Activated CD8-positive, alpha-beta T cell treated with anti-CD3 and anti-CD28 coated beads, Interleukin-2, amount 10 ng/mL, durations not matched to agents 7 days and 5 days (primary cell): ENCODE measurements at regions not wholly inside any gene's neighbourhood (a gene's known extent, or its start where the extent isn't known, plus 50 kb on each side); places are given as distances from the start of the nearest gene placed in this dataset.

Experiments
- ATAC-seq: fragments of 150-1000 bp; cut with Tn5 transposase; one replicate; pipeline ENCODE4 v1.10.0; 2021; ENCODE audit warnings: moderate library complexity
- CTCF ChIA-PET: fragments of 350-600 bp; sonication (Branson Sonifier 250); formaldehyde crosslinking; loops from one replicate; lab custom pipeline; 2021; ENCODE audit warnings: antibody characterized with exemption; lab: Charles Lee
- POLR2A ChIA-PET: fragments of 350-600 bp; sonication (Branson Sonifier 250); formaldehyde crosslinking; loops from one replicate; lab custom pipeline; 2021; ENCODE audit warnings: antibody characterized with exemption; lab: Charles Lee
- DNase-seq: peaks from one replicate; pipeline ENCODE4 v3.0.0-alpha.2; 2020
- H3K27ac Mint-ChIP-seq: one replicate; pipeline ENCODE4 v1.8.0; 2021; ENCODE audit warnings: mild to moderate bottlenecking, mixed read lengths
- H3K27me3 Mint-ChIP-seq: one replicate; pipeline ENCODE4 v1.8.0; 2021; ENCODE audit warnings: low read depth, mixed read lengths
- H3K36me3 Mint-ChIP-seq: one replicate; pipeline ENCODE4 v1.8.0; 2021; ENCODE audit warnings: low read depth, mixed read lengths
- H3K4me1 Mint-ChIP-seq: one replicate; pipeline ENCODE4 v1.8.0; 2021; ENCODE audit warnings: low read depth, mixed read lengths
- H3K4me3 Mint-ChIP-seq: one replicate; pipeline ENCODE4 v1.8.0; 2021; ENCODE audit warnings: mild to moderate bottlenecking, mixed read lengths
- H3K9me3 Mint-ChIP-seq: one replicate; pipeline ENCODE4 v1.8.0; 2022; ENCODE audit warnings: mixed read lengths; ENCODE audit not compliant: insufficient read depth

- POLR2A ChIA-PET: no interaction called here
- Mint-ChIP-seq H3K4me3 (no peak overlapping the region), H3K27me3 (no peaks in the 10 kb centered on the region), H3K36me3 (no peaks in the 10 kb centered on the region), H3K4me1 (no peaks in the 10 kb centered on the region), H3K9me3 (no peaks in the 10 kb centered on the region), H3K27ac (no peak overlapping the region)
- ATAC-seq (no peak), DNase-seq (no peak)
- CTCF ChIA-PET: no interaction called here
Measured at GRCh38 chr4:171582961-171583581, 230.1 kb upstream of the GALNTL6 start.

- H3K4me1 Mint-ChIP-seq: no peaks in the 10 kb centered on the region
Measured at GRCh38 chr4:171573181-171573580, 240.0 kb upstream of the GALNTL6 start.

DNA sequence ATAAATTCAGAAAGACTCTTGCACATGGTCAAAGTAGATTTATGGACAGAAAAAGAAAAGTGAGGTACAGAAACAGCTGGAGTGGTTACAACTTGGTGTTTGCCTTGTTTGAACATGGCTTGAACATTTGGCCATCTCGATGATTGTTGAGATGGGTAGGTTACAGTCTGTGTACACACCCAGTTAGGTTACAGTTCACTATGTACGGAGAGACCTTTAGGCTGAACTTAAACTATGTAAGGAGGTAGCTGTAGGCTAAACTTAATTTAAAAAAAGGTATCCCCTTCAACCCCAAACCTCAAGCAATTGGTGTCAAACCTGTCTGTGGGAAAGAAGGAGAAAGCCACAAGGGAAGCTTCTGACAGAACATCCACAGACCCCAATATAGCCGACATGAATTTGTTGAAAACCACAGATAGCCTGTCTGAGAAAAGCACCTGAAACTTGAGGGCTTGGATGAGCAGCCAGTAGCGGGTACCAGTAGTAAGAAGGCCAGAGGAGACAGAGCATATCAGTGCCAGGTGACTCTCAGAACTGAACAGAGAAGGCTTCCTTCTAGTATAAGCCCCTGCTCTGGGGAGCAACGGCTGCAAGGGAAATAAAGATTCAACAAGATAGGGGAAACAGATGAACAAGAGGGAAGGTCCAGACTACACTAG is 247.9 kb upstream of the GALNTL6 start:
- Mint-ChIP-seq H3K4me3 (no peak overlapping the region), H3K4me1 (no peaks in the 10 kb centered on the region), H3K27ac (no peak overlapping the region), H3K36me3 (no peaks in the 10 kb centered on the region), H3K27me3 (no peaks in the 10 kb centered on the region), H3K9me3 (no peaks in the 10 kb centered on the region)
- POLR2A ChIA-PET: no interaction called here
- DNase-seq (no peak), ATAC-seq (no peak)
- CTCF ChIA-PET: no interaction called here

More at GRCh38 chr4:171573181-171573580, 240.0 kb upstream of the GALNTL6 start:
- no peak for DNase-seq
- H3K36me3 Mint-ChIP-seq: no peaks in the 10 kb centered on the region
- no peak for ATAC-seq
- H3K27me3 Mint-ChIP-seq: no peaks in the 10 kb centered on the region
- ChIA-PET POLR2A (no interaction called here), CTCF (no interaction called here)
- H3K27ac Mint-ChIP-seq: no peak overlapping the region
- H3K4me3 Mint-ChIP-seq: no peak overlapping the region
- no peaks in the 10 kb centered on the region for H3K9me3 Mint-ChIP-seq

- no peak for ATAC-seq
- ChIA-PET CTCF (no interaction called here), POLR2A (no interaction called here)
- Mint-ChIP-seq H3K4me3 (no peak overlapping the region), H3K27me3 (no peaks in the 10 kb centered on the region), H3K4me1 (no peaks in the 10 kb centered on the region), H3K36me3 (no peaks in the 10 kb centered on the region), H3K27ac (no peak overlapping the region), H3K9me3 (no peaks in the 10 kb centered on the region)
- no peak for DNase-seq
Measured at GRCh38 chr4:171561419-171561818, 251.8 kb upstream of the GALNTL6 start.

- Mint-ChIP-seq H3K27ac (no peak overlapping the region), H3K36me3 (no peaks in the 10 kb centered on the region), H3K27me3 (no peaks in the 10 kb centered on the region), H3K4me1 (no peaks in the 10 kb centered on the region), H3K4me3 (no peak overlapping the region), H3K9me3 (no peaks in the 10 kb centered on the region)
- ChIA-PET POLR2A (no interaction called here), CTCF (no interaction called here)
- DNase-seq (no peak), ATAC-seq (no peak)
Measured at GRCh38 chr4:171553961-171554360, 259.2 kb upstream of the GALNTL6 start.

- Mint-ChIP-seq H3K27ac (no peak overlapping the region), H3K36me3 (no peaks in the 10 kb centered on the region), H3K27me3 (no peaks in the 10 kb centered on the region), H3K9me3 (peaks cover 4% of the 10 kb centered on the region), H3K4me1 (no peaks in the 10 kb centered on the region), H3K4me3 (no peak overlapping the region)
- POLR2A ChIA-PET: no interaction called here
- ATAC-seq (no peak), DNase-seq (no peak)
- CTCF ChIA-PET: no interaction called here
Measured at GRCh38 chr4:171542640-171543039, 270.6 kb upstream of the GALNTL6 start.

- Mint-ChIP-seq H3K36me3 (no peaks in the 10 kb centered on the region), H3K9me3 (no peaks in the 10 kb centered on the region), H3K4me3 (no peak overlapping the region), H3K27ac (no peak overlapping the region), H3K27me3 (no peaks in the 10 kb centered on the region), H3K4me1 (no peaks in the 10 kb centered on the region)
- DNase-seq: no peak
- no peak for ATAC-seq
- ChIA-PET POLR2A (no interaction called here), CTCF (no interaction called here)
Measured at GRCh38 chr4:171538601-171539100, 274.6 kb upstream of the GALNTL6 start.

GRCh38 chr4:171534391-171534790 is 278.8 kb upstream of the GALNTL6 start:
- Mint-ChIP-seq H3K27ac (no peak overlapping the region), H3K4me1 (no peaks in the 10 kb centered on the region), H3K9me3 (no peaks in the 10 kb centered on the region), H3K36me3 (no peaks in the 10 kb centered on the region), H3K27me3 (no peaks in the 10 kb centered on the region), H3K4me3 (no peak overlapping the region)
- DNase-seq (no peak), ATAC-seq (no peak)
- POLR2A ChIA-PET: no interaction called here
- CTCF ChIA-PET: no interaction called here

DNA sequence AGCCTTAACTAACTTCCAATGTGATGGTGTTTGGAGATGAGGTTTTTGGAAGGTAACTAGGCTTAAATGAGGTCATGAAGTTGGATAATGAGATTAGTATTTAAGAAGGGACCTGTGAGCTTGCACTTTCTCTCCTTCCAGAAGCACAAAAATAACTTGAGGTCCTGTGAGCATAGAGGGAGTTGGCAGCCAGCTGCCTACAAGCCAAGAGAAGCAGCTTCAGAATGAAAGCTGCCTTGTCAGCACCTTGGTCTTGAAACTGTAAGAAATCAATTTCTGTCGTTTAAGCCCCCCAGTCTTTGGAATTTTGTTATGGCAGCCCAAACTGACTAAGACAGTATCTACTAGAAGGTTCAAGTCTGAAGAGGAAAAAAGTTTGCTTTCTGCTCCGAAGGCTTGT is 280.2 kb upstream of the GALNTL6 start:
- Mint-ChIP-seq H3K4me3 (no peak overlapping the region), H3K36me3 (no peaks in the 10 kb centered on the region), H3K27ac (no peak overlapping the region), H3K9me3 (no peaks in the 10 kb centered on the region), H3K4me1 (no peaks in the 10 kb centered on the region), H3K27me3 (no peaks in the 10 kb centered on the region)
- no peak for DNase-seq
- ChIA-PET CTCF (no interaction called here), POLR2A (no interaction called here)
- no peak for ATAC-seq

DNA sequence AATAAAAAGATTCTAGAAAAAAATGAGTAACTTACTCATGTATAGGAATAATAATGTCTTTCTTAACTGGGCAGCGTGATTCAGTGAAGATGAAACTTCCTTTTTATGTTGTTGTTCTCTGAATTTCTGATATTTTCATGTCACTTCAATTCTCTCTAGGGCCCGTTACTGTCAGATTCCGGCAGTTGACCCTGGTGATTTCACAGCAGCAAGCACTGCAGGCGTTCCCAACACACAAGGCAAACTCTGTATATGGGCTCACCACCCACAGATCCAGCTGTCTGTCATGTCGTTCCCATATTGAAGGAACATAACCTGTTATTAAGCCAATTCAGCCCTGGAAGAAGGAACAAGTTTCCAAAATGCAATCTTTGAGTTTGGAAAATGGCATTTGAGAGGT is 288.3 kb upstream of the GALNTL6 start:
- H3K27me3 Mint-ChIP-seq: no peaks in the 10 kb centered on the region
- ChIA-PET POLR2A (no interaction called here), CTCF (no interaction called here)
- H3K9me3 Mint-ChIP-seq: no peaks in the 10 kb centered on the region
- no peaks in the 10 kb centered on the region for H3K4me1 Mint-ChIP-seq
- no peak overlapping the region for H3K4me3 Mint-ChIP-seq
- H3K36me3 Mint-ChIP-seq: no peaks in the 10 kb centered on the region
- no peak overlapping the region for H3K27ac Mint-ChIP-seq
- ATAC-seq (no peak), DNase-seq (no peak)

DNA sequence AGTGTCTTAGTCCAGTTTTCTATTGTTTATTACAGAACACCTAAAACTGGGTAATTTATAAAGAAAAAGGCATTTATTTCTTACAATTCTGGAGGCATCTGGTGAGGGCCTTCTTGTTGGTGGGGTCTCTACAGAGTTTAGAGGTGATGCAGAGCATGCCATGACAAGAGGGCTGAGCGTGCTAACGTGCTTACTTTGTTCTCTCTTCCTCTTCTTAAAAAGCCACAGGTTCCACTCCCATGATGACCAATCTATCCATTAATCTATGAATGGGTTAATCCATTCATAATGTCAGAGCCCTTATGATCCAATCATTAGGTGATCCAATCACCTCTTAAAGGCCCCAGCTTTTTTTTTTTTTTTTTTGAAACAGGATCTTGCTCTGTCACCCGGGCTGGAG is 291.5 kb upstream of the GALNTL6 start:
- Mint-ChIP-seq H3K27ac (no peak overlapping the region), H3K36me3 (no peaks in the 10 kb centered on the region), H3K4me3 (no peak overlapping the region), H3K27me3 (no peaks in the 10 kb centered on the region), H3K4me1 (no peaks in the 10 kb centered on the region), H3K9me3 (peaks cover 3% of the 10 kb centered on the region)
- ATAC-seq: no peak
- ChIA-PET CTCF (no interaction called here), POLR2A (no interaction called here)
- DNase-seq: no peak

DNA sequence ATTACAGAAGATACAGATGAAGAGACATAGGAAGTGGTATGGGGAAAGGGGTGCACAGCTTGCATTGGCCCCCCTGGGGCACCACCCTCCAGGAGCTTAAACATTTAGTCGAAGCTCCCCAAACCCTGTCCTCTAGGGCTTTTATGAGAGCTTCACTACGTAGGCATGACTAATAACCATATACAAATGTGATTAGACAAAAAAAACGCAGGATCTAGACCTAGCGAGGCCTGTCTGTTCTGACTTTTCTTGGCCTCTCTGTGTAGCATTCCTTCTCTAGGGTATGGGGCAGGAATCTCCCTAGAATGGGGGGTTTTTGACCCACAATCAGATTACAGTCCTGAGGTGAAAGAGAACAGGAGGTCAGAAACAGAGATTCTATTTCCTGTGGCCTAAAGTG is 293.7 kb upstream of the GALNTL6 start:
- Mint-ChIP-seq H3K9me3 (peaks cover 3% of the 10 kb centered on the region), H3K4me3 (no peak overlapping the region), H3K36me3 (no peaks in the 10 kb centered on the region), H3K27ac (no peak overlapping the region), H3K4me1 (no peaks in the 10 kb centered on the region), H3K27me3 (no peaks in the 10 kb centered on the region)
- POLR2A ChIA-PET: no interaction called here
- CTCF ChIA-PET: no interaction called here
- ATAC-seq (no peak), DNase-seq (no peak)
